Activated T-helper 9 cell treated with anti-CD3 and anti-CD28 coated beads, Interleukin-2, amount 50 U/mL, for 16 hours (primary cell): ENCODE measurements at regions not wholly inside any gene's neighbourhood (a gene's known extent, or its start where the extent isn't known, plus 50 kb on each side); places are given as distances from the start of the nearest gene placed in this dataset.
"Not testable (repeated sequence)": the region's sequence is repeated elsewhere in the genome, so short reads cannot be mapped to it uniquely, and the experiment has no call there.

Source experiments
- DNase-seq: peaks from one replicate; pipeline ENCODE4 v3.0.0-alpha.2; 2020; ENCODE audit warnings: low read depth

GRCh38 chr10:30697221-30697620 is 67.7 kb upstream of the LYZL2 start:
- DNase-seq = not testable (repeated sequence)

- not testable (repeated sequence) for DNase-seq
Observed at GRCh38 chr10:30696416-30697185, 67.0 kb upstream of the LYZL2 start.

GRCh38 chr10:30695481-30696236 is 66.1 kb upstream of the LYZL2 start:
- peak; percentile 69 for DNase-seq

GRCh38 chr10:30694518-30695228 is 65.1 kb upstream of the LYZL2 start:
- no peak for DNase-seq

GRCh38 chr10:30691639-30692015 is 62.1 kb upstream of the LYZL2 start:
- no peak for DNase-seq

GRCh38 chr10:30690948-30691638 is 61.5 kb upstream of the LYZL2 start:
- DNase-seq = not testable (repeated sequence)

- DNase-seq = no peak
Observed at GRCh38 chr10:30688456-30688855, 58.9 kb upstream of the LYZL2 start.

- DNase-seq = peak; percentile 74
Observed at GRCh38 chr10:30687698-30688213, 58.2 kb upstream of the LYZL2 start.

GRCh38 chr10:30686708-30687107 is 57.2 kb upstream of the LYZL2 start:
- no peak for DNase-seq

- no peak for DNase-seq
Observed at GRCh38 chr10:30683496-30683895, 53.9 kb upstream of the LYZL2 start.

GRCh38 chr10:30682377-30683199 is 53.0 kb upstream of the LYZL2 start:
- peak; percentile 69 for DNase-seq

GRCh38 chr10:30680908-30681307 is 51.4 kb upstream of the LYZL2 start:
- no peak for DNase-seq
